ENCODE measurements at regions not wholly inside any gene's neighbourhood (a gene's known extent, or its start where the extent isn't known, plus 50 kb on each side); places are given as distances from the start of the nearest gene placed in this dataset.

DNA sequence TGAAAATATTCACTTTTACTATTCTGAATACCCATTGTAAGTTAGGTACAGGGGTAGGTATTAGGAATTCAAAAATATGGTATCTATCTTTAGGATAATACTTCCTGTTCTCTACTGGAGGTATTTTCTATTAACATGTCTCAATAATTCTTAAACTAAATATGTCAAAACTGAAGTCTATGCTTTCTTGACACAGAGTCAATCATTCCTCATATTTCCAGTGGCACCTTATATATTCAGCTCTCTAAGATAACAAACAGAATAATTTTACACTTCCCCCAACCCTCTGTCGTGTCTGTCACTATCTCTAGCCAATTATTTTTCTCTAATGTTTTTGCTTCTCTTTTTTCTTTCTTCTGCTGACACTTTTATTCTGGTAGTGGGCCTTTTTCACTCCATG lies 138.9 kb downstream of the TMEM26 start:
- TF ChIP-seq, protein P1, sequence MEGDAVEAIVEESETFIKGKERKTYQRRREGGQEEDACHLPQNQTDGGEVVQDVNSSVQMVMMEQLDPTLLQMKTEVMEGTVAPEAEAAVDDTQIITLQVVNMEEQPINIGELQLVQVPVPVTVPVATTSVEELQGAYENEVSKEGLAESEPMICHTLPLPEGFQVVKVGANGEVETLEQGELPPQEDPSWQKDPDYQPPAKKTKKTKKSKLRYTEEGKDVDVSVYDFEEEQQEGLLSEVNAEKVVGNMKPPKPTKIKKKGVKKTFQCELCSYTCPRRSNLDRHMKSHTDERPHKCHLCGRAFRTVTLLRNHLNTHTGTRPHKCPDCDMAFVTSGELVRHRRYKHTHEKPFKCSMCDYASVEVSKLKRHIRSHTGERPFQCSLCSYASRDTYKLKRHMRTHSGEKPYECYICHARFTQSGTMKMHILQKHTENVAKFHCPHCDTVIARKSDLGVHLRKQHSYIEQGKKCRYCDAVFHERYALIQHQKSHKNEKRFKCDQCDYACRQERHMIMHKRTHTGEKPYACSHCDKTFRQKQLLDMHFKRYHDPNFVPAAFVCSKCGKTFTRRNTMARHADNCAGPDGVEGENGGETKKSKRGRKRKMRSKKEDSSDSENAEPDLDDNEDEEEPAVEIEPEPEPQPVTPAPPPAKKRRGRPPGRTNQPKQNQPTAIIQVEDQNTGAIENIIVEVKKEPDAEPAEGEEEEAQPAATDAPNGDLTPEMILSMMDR (IDR thresholded peaks at IDR 0.05), result no peak
- TF ChIP-seq POLR2A (IDR thresholded peaks at IDR 0.05), result no peak

All from right lobe of liver (tissue), 4 donors.